CD4-positive, alpha-beta T cell treated with Interleukin-21 for 1 hour (primary cell): ENCODE measurements at regions not wholly inside any gene's neighbourhood (a gene's known extent, or its start where the extent isn't known, plus 50 kb on each side); places are given as distances from the start of the nearest gene placed in this dataset.

Source experiments
- DNase-seq: peaks from one replicate; pipeline ENCODE4 v3.0.0-alpha.2; 2020

- DNase-seq = no peak
Measured at GRCh38 chr5:8944005-8944404, 601.9 kb downstream of the SEMA5A start.

- DNase-seq = no peak
Measured at GRCh38 chr5:8945972-8946371, 599.9 kb downstream of the SEMA5A start.

- DNase-seq = no peak
Measured at GRCh38 chr5:8949908-8950307, 596.0 kb downstream of the SEMA5A start.

- no peak for DNase-seq
Measured at GRCh38 chr5:8952147-8952546, 593.7 kb downstream of the SEMA5A start.

- no peak for DNase-seq
Measured at GRCh38 chr5:8953016-8953415, 592.9 kb downstream of the SEMA5A start.

GRCh38 chr5:8953911-8954438 lies 591.9 kb downstream of the SEMA5A start:
- DNase-seq = no peak

- no peak for DNase-seq
Measured at GRCh38 chr5:8954801-8955200, 591.1 kb downstream of the SEMA5A start.

- DNase-seq = no peak
Measured at GRCh38 chr5:8956659-8957058, 589.2 kb downstream of the SEMA5A start.

GRCh38 chr5:8958602-8959001 lies 587.3 kb downstream of the SEMA5A start:
- no peak for DNase-seq

GRCh38 chr5:8961219-8961618 lies 584.7 kb downstream of the SEMA5A start:
- DNase-seq = no peak

GRCh38 chr5:8961956-8962355 lies 583.9 kb downstream of the SEMA5A start:
- no peak for DNase-seq

- DNase-seq = no peak
Measured at GRCh38 chr5:8981016-8981415, 564.9 kb downstream of the SEMA5A start.

GRCh38 chr5:8981496-8981895 lies 564.4 kb downstream of the SEMA5A start:
- no peak for DNase-seq

- DNase-seq = no peak
Measured at GRCh38 chr5:8984386-8984785, 561.5 kb downstream of the SEMA5A start.
